ENCODE measurements at regions not wholly inside any gene's neighbourhood (a gene's known extent, or its start where the extent isn't known, plus 50 kb on each side); places are given as distances from the start of the nearest gene placed in this dataset.

GRCh38 chr14:76922092-76922491 is 95.9 kb downstream of the LRRC74A start:
- TF ChIP-seq CTCF (IDR thresholded peaks at IDR 0.05; ENCODE audit: low read depth, low read length), result no peak

GRCh38 chr14:76921088-76921399 is 94.8 kb downstream of the LRRC74A start:
- no peak for DNase-seq (ENCODE audit: low read depth in 2 of 2)
- TF ChIP-seq CTCF (IDR thresholded peaks at IDR 0.05; ENCODE audit: low read depth, low read length), result no peak
- H3K4me3 ChIP-seq (replicated peaks in 1 of 2; ENCODE audit: low read depth in 2 of 2, low read length in 2 of 2), result no peak overlapping the region

More at GRCh38 chr14:76922092-76922491, 95.9 kb downstream of the LRRC74A start:
- no peak overlapping the region for H3K4me3 ChIP-seq (replicated peaks in 1 of 2; ENCODE audit: low read depth in 2 of 2, low read length in 2 of 2)
- DNase-seq (ENCODE audit: low read depth in 2 of 2), result no peak

- no peak overlapping the region for H3K4me3 ChIP-seq (replicated peaks in 1 of 2; ENCODE audit: low read depth in 2 of 2, low read length in 2 of 2)
- TF ChIP-seq CTCF (IDR thresholded peaks at IDR 0.05; ENCODE audit: low read depth, low read length), result no peak
- DNase-seq (ENCODE audit: low read depth in 2 of 2), result peak; percentile 26 to 71
Measured at GRCh38 chr14:76920331-76921087, 94.3 kb downstream of the LRRC74A start.

- peak overlapping the region; percentile 9 to 14 for H3K4me3 ChIP-seq (replicated peaks in 1 of 2; ENCODE audit: low read depth in 2 of 2, low read length in 2 of 2)
- peak; percentile 75 to 98 for DNase-seq (ENCODE audit: low read depth in 2 of 2)
- TF ChIP-seq CTCF (IDR thresholded peaks at IDR 0.05; ENCODE audit: low read depth, low read length), result no peak
Measured at GRCh38 chr14:76919431-76920330, 93.5 kb downstream of the LRRC74A start.

Measured in cardiac fibroblast (primary cell).